ENCODE measurements at regions not wholly inside any gene's neighbourhood (a gene's known extent, or its start where the extent isn't known, plus 50 kb on each side); places are given as distances from the start of the nearest gene placed in this dataset.

- Histone ChIP-seq H3K27ac (replicated peaks in 1 of 4) (no peak overlapping the region), H3K4me3 (no peak overlapping the region), H3K27me3 (no peaks in the 10 kb centered on the region), H3K4me1 (peaks cover 5 to 13% (median 11%) of the 10 kb centered on the region in 4 donors), H3K36me3 (no peaks in the 10 kb centered on the region), H3K9me3 (no peaks in the 10 kb centered on the region)
- intact Hi-C loops (cut with DNase I) = no loop called here
- TF ChIP-seq CTCF (IDR thresholded peaks at IDR 0.05) = no peak
- no peak for TF ChIP-seq POLR2AphosphoS5 (IDR thresholded peaks at IDR 0.05)
- TF ChIP-seq EP300 (IDR thresholded peaks at IDR 0.05) = no peak
- TF ChIP-seq POLR2A (IDR thresholded peaks at IDR 0.05; ENCODE audit: low read depth) = no peak
- DNase-seq (ENCODE audit: extremely low spot score) = no peak
Measured at GRCh38 chr6:113558431-113558830, 298.7 kb upstream of the MARCKS start.

GRCh38 chr6:113558966-113559365, 298.2 kb upstream of the MARCKS start:
- Histone ChIP-seq H3K27ac (replicated peaks in 1 of 4) (no peak overlapping the region), H3K4me1 (peaks cover 5 to 13% (median 11%) of the 10 kb centered on the region in 4 donors), H3K4me3 (no peak overlapping the region), H3K9me3 (no peaks in the 10 kb centered on the region), H3K36me3 (no peaks in the 10 kb centered on the region), H3K27me3 (no peaks in the 10 kb centered on the region)
- TF ChIP-seq CTCF (IDR thresholded peaks at IDR 0.05) (no peak), POLR2A (IDR thresholded peaks at IDR 0.05; ENCODE audit: low read depth) (no peak), EP300 (IDR thresholded peaks at IDR 0.05) (no peak), POLR2AphosphoS5 (IDR thresholded peaks at IDR 0.05) (no peak)
- no peak for DNase-seq (ENCODE audit: extremely low spot score)
- intact Hi-C loops (cut with DNase I) = no loop called here

GRCh38 chr6:113560376-113560775, 296.8 kb upstream of the MARCKS start:
- H3K9me3 ChIP-seq = no peaks in the 10 kb centered on the region
- no peak overlapping the region for H3K27ac ChIP-seq (replicated peaks in 1 of 4)
- no peak for DNase-seq (ENCODE audit: extremely low spot score)
- intact Hi-C loops (cut with DNase I) = loop anchor here (10.0 kb wide), 2 partner anchors 136 to 294 kb away; partner anchors contain the start of gene MARCKS
- H3K4me3 ChIP-seq = no peak overlapping the region
- TF ChIP-seq POLR2AphosphoS5 (IDR thresholded peaks at IDR 0.05) (no peak), EP300 (IDR thresholded peaks at IDR 0.05) (no peak), CTCF (IDR thresholded peaks at IDR 0.05) (no peak), POLR2A (IDR thresholded peaks at IDR 0.05; ENCODE audit: low read depth) (no peak)
- 100% methylated on average over 1 of the region's 1 CpG for WGBS
- no peaks in the 10 kb centered on the region for H3K27me3 ChIP-seq
- H3K4me1 ChIP-seq = peaks cover 7 to 25% (median 24%) of the 10 kb centered on the region in 4 donors
- H3K36me3 ChIP-seq = no peaks in the 10 kb centered on the region

GRCh38 chr6:113560908-113561307, 296.2 kb upstream of the MARCKS start:
- intact Hi-C loops (cut with DNase I) = loop anchor here (10.0 kb wide), 2 partner anchors 136 to 294 kb away; partner anchors contain the start of gene MARCKS
- Histone ChIP-seq H3K36me3 (no peaks in the 10 kb centered on the region), H3K9me3 (no peaks in the 10 kb centered on the region), H3K27me3 (no peaks in the 10 kb centered on the region), H3K4me1 (peaks cover 7 to 31% (median 28%) of the 10 kb centered on the region in 4 donors), H3K27ac (replicated peaks in 1 of 4) (no peak overlapping the region), H3K4me3 (no peak overlapping the region)
- no peak for DNase-seq (ENCODE audit: extremely low spot score)
- TF ChIP-seq POLR2AphosphoS5 (IDR thresholded peaks at IDR 0.05) (no peak), EP300 (IDR thresholded peaks at IDR 0.05) (no peak), CTCF (IDR thresholded peaks at IDR 0.05) (no peak), POLR2A (IDR thresholded peaks at IDR 0.05; ENCODE audit: low read depth) (no peak)

- Histone ChIP-seq H3K27ac (replicated peaks in 1 of 4) (no peak overlapping the region), H3K27me3 (no peaks in the 10 kb centered on the region), H3K36me3 (no peaks in the 10 kb centered on the region), H3K9me3 (no peaks in the 10 kb centered on the region), H3K4me1 (peaks cover 7 to 31% (median 28%) of the 10 kb centered on the region in 4 donors), H3K4me3 (no peak overlapping the region)
- no peak for DNase-seq (ENCODE audit: extremely low spot score)
- intact Hi-C loops (cut with DNase I) = loop anchor here (10.0 kb wide), 2 partner anchors 137 to 293 kb away; partner anchors contain the start of gene MARCKS
- 100% methylated on average over 2 of the region's 2 CpGs for WGBS
- TF ChIP-seq POLR2AphosphoS5 (IDR thresholded peaks at IDR 0.05) (no peak), CTCF (IDR thresholded peaks at IDR 0.05) (no peak), EP300 (IDR thresholded peaks at IDR 0.05) (no peak), POLR2A (IDR thresholded peaks at IDR 0.05; ENCODE audit: low read depth) (no peak)
Measured at GRCh38 chr6:113562248-113562647, 294.9 kb upstream of the MARCKS start.
